GM12892 (cell line): ENCODE measurements at regions not wholly inside any gene's neighbourhood (a gene's known extent, or its start where the extent isn't known, plus 50 kb on each side); places are given as distances from the start of the nearest gene placed in this dataset.

ENCODE experiments used
- POLR2A ChIP-seq: IDR thresholded peaks from 2 replicates; pipeline ENCODE4 v1.6.1; 2011; ENCODE audit warnings: low read depth, low read length, control low read depth
- POLR2AphosphoS5 ChIP-seq: IDR thresholded peaks from 2 replicates; pipeline ENCODE4 v1.6.1; 2011; ENCODE audit warnings: low read depth, low read length, control low read depth
- TAF1 ChIP-seq: IDR thresholded peaks from 2 replicates; pipeline ENCODE4 v1.6.1; 2011; ENCODE audit warnings: low read depth, mild to moderate bottlenecking, control low read depth, low read length, borderline replicate concordance

- no peak for TF ChIP-seq POLR2A
- TF ChIP-seq POLR2AphosphoS5, result no peak
- no peak for TF ChIP-seq TAF1
Observed at GRCh38 chr3:175980486-175981090, 1121.5 kb downstream of the NAALADL2 start.
